Keratinocyte (primary cell): ENCODE measurements at regions not wholly inside any gene's neighbourhood (a gene's known extent, or its start where the extent isn't known, plus 50 kb on each side); places are given as distances from the start of the nearest gene placed in this dataset.

ENCODE experiments used
- DNase-seq: peaks from one replicate; pipeline ENCODE4 v3.0.0-alpha.2; 2011; ENCODE audit warnings: low read depth, missing footprints, low spot score
- FAIRE-seq: peaks from 2 replicates; lab custom pipeline; 2011; peaks lifted over from hg19 to GRCh38; lab: Jason Lieb, UNC
- H2AFZ ChIP-seq: 2 replicates; pipeline ENCODE4 v1.6.0; 2012; ENCODE audit warnings: low read length, control low read depth, inconsistent platforms; ENCODE audit not compliant: control insufficient read depth
- H3K27ac ChIP-seq: 2 replicates; pipeline ENCODE4 v1.5.1; 2011; ENCODE audit warnings: low read length; ENCODE audit not compliant: control insufficient read depth, insufficient read depth
- H3K27me3 ChIP-seq: 3 replicates; pipeline ENCODE4 v1.6.0; 2011; ENCODE audit warnings: low read length; ENCODE audit not compliant: control insufficient read depth, insufficient read depth; ENCODE audit errors: extremely low read depth
- H3K36me3 ChIP-seq, 2 experiments: 2 replicates in 1 of 2; 3 replicates in 1 of 2; pipeline ENCODE4 v1.5.1; 2011; ENCODE audit warnings: low read length in 2 of 2, mild to moderate bottlenecking in 1 of 2; ENCODE audit not compliant: control insufficient read depth in 2 of 2, insufficient read depth in 2 of 2; ENCODE audit errors: extremely low read depth in 1 of 2
- H3K4me1 ChIP-seq: 3 replicates; pipeline ENCODE4 v1.5.1; 2011; ENCODE audit warnings: low read length; ENCODE audit not compliant: control insufficient read depth, insufficient read depth; ENCODE audit errors: extremely low read depth
- H3K4me2 ChIP-seq: 3 replicates; pipeline ENCODE4 v1.6.0; 2011; ENCODE audit warnings: low read depth, low read length; ENCODE audit not compliant: control insufficient read depth, insufficient read depth; ENCODE audit errors: extremely low read depth
- H3K4me3 ChIP-seq, 3 experiments: fragments of 200-600 bp in 1 of 3; sonication (generic) in 1 of 3; 2 replicates in 2 of 3; 3 replicates in 1 of 3; pipeline ENCODE4 v1.5.1; 2011 to 2016; ENCODE audit warnings: low read length in 3 of 3, mild to moderate bottlenecking in 3 of 3, control low read depth in 2 of 3, inconsistent platforms in 1 of 3, low read depth in 1 of 3, mixed read lengths in 1 of 3, mixed run types in 1 of 3, moderate library complexity in 1 of 3; ENCODE audit not compliant: control insufficient read depth in 2 of 3, insufficient read depth in 2 of 3; ENCODE audit errors: extremely low read depth in 1 of 3
- H3K79me2 ChIP-seq: 2 replicates; pipeline ENCODE4 v1.6.0; 2012; ENCODE audit warnings: low read length; ENCODE audit not compliant: control insufficient read depth, insufficient read depth
- H3K9ac ChIP-seq: 3 replicates; pipeline ENCODE4 v1.6.0; 2011; ENCODE audit warnings: low read length; ENCODE audit not compliant: control insufficient read depth, insufficient read depth; ENCODE audit errors: extremely low read depth
- H3K9me1 ChIP-seq: 3 replicates; pipeline ENCODE4 v1.6.0; 2011; ENCODE audit warnings: low read length; ENCODE audit not compliant: control insufficient read depth, insufficient read depth; ENCODE audit errors: extremely low read depth
- H3K9me3 ChIP-seq: 2 replicates; pipeline ENCODE4 v1.5.1; 2012; ENCODE audit warnings: low read depth, low read length; ENCODE audit not compliant: control insufficient read depth
- H4K20me1 ChIP-seq: 3 replicates; pipeline ENCODE4 v1.6.0; 2011; ENCODE audit warnings: low read length; ENCODE audit not compliant: control insufficient read depth, insufficient read depth; ENCODE audit errors: extremely low read depth
- CTCF ChIP-seq, 3 experiments: IDR thresholded peaks in 1 of 3; conservative IDR thresholded peaks in 1 of 3; optimal IDR thresholded peaks in 1 of 3; 2 replicates in 2 of 3; 3 replicates in 1 of 3; pipeline versions ENCODE3 to v1.5.1; 2011; ENCODE audit warnings: low read length in 3 of 3, mild to moderate bottlenecking in 3 of 3, moderate library complexity in 2 of 3, control low read depth in 1 of 3, inconsistent platforms in 1 of 3; ENCODE audit not compliant: insufficient read depth in 2 of 3; ENCODE audit errors: extremely low read depth in 1 of 3
- EZH2 ChIP-seq: IDR thresholded peaks from one replicate; pipeline ENCODE4 v1.6.1; 2012; ENCODE audit warnings: inconsistent platforms, mild to moderate bottlenecking, low read length, moderate library complexity
- dilution Hi-C: fragments of 300-500 bp; cut with MboI; formaldehyde crosslinking; loops from one replicate; pipeline ENCODE4 v1.7.0; 2020; ENCODE audit warnings: low sequenced_read_pairs; ENCODE audit not compliant: extremely low pct_ligation_motif_present

- Histone ChIP-seq H3K9ac (no peak overlapping the region), H3K4me1 (no peaks in the 10 kb centered on the region), H3K79me2 (no peaks in the 10 kb centered on the region), H3K27ac (no peak overlapping the region), H3K4me3 (no peak overlapping the region), H3K9me1 (no peaks in the 10 kb centered on the region), H3K36me3 (no peaks in the 10 kb centered on the region), H4K20me1 (no peaks in the 10 kb centered on the region), H2AFZ (no peak overlapping the region), H3K9me3 (no peaks in the 10 kb centered on the region), H3K4me2 (no peak overlapping the region), H3K27me3 (no peaks in the 10 kb centered on the region)
- no peak for TF ChIP-seq EZH2
- dilution Hi-C loops, result no loop called here
- DNase-seq, result no peak
- FAIRE-seq, result no peak
These were observed 147.5 kb downstream of the SLC16A9 start for GRCh38 chr10:59562126-59562525.

- Histone ChIP-seq H3K27ac (no peak overlapping the region), H3K79me2 (no peaks in the 10 kb centered on the region), H3K4me2 (no peak overlapping the region), H4K20me1 (no peaks in the 10 kb centered on the region), H3K27me3 (no peaks in the 10 kb centered on the region), H2AFZ (no peak overlapping the region), H3K4me3 (no peak overlapping the region), H3K9me1 (no peaks in the 10 kb centered on the region), H3K9me3 (no peaks in the 10 kb centered on the region), H3K36me3 (no peaks in the 10 kb centered on the region), H3K9ac (no peak overlapping the region), H3K4me1 (no peaks in the 10 kb centered on the region)
- no peak for FAIRE-seq
- dilution Hi-C loops, result no loop called here
- TF ChIP-seq EZH2 (no peak), CTCF (optimal IDR thresholded peaks at IDR 0.05 in 1 of 3, IDR thresholded peaks at IDR 0.05 in 1 of 3, conservative IDR thresholded peaks at IDR 0.05 in 1 of 3; ENCODE audit: extremely low read depth in 1 of 3, insufficient read depth in 2 of 3, low read length in 3 of 3) (no peak)
- DNase-seq, result no peak
These were observed 148.1 kb downstream of the SLC16A9 start for GRCh38 chr10:59561477-59562121.

- Histone ChIP-seq H3K9ac (no peak overlapping the region), H3K27ac (no peak overlapping the region), H2AFZ (no peak overlapping the region), H3K4me3 (no peak overlapping the region), H4K20me1 (no peaks in the 10 kb centered on the region), H3K9me3 (no peaks in the 10 kb centered on the region), H3K79me2 (no peaks in the 10 kb centered on the region), H3K36me3 (no peaks in the 10 kb centered on the region), H3K9me1 (no peaks in the 10 kb centered on the region), H3K4me2 (no peak overlapping the region), H3K27me3 (no peaks in the 10 kb centered on the region), H3K4me1 (no peaks in the 10 kb centered on the region)
- DNase-seq (no peak), FAIRE-seq (no peak)
- no peak for TF ChIP-seq CTCF (optimal IDR thresholded peaks at IDR 0.05 in 1 of 3, IDR thresholded peaks at IDR 0.05 in 1 of 3, conservative IDR thresholded peaks at IDR 0.05 in 1 of 3; ENCODE audit: extremely low read depth in 1 of 3, insufficient read depth in 2 of 3, low read length in 3 of 3)
- TF ChIP-seq EZH2, result no peak
- dilution Hi-C loops, result no loop called here
These were observed 148.7 kb downstream of the SLC16A9 start for GRCh38 chr10:59560990-59561389.
